GM12874 (cell line): ENCODE measurements at regions not wholly inside any gene's neighbourhood (a gene's known extent, or its start where the extent isn't known, plus 50 kb on each side); places are given as distances from the start of the nearest gene placed in this dataset.

Source experiments
- CTCF ChIP-seq: IDR thresholded peaks from 2 replicates; pipeline ENCODE4 v1.5.1; 2011; ENCODE audit warnings: low read depth, mild to moderate bottlenecking, control low read depth, low read length, moderate library complexity; ENCODE audit not compliant: insufficient read depth

- TF ChIP-seq CTCF = no peak
Observed at GRCh38 chr10:108034829-108035228, 870.3 kb upstream of the SORCS1 start.

- TF ChIP-seq CTCF = no peak
Observed at GRCh38 chr10:108031505-108031904, 867.0 kb upstream of the SORCS1 start.

- TF ChIP-seq CTCF = no peak
Observed at GRCh38 chr10:108014902-108015177, 850.3 kb upstream of the SORCS1 start.

- TF ChIP-seq CTCF = no peak
Observed at GRCh38 chr10:108014145-108014901, 849.8 kb upstream of the SORCS1 start.

- no peak for TF ChIP-seq CTCF
Observed at GRCh38 chr10:108005627-108006026, 841.1 kb upstream of the SORCS1 start.

GRCh38 chr10:108003576-108003975 is 839.1 kb upstream of the SORCS1 start:
- no peak for TF ChIP-seq CTCF

GRCh38 chr10:108003061-108003460 is 838.6 kb upstream of the SORCS1 start:
- TF ChIP-seq CTCF = no peak

- no peak for TF ChIP-seq CTCF
Observed at GRCh38 chr10:108000365-108000764, 835.9 kb upstream of the SORCS1 start.
